HL-60 (cell line): ENCODE measurements at regions not wholly inside any gene's neighbourhood (a gene's known extent, or its start where the extent isn't known, plus 50 kb on each side); places are given as distances from the start of the nearest gene placed in this dataset.

Experiments
- DNase-seq, 2 experiments: peaks; one replicate each; pipeline ENCODE4 v3.0.0-alpha.2; 2010 to 2020; ENCODE audit warnings: low read depth in 1 of 2, low spot score in 1 of 2
- H3K27ac ChIP-seq: fragments of 250-450 bp; sonication (Bioruptor Pico); replicated peaks from 2 replicates; pipeline ENCODE4 v1.5.1; 2020; ENCODE audit warnings: mild to moderate bottlenecking, moderate library complexity
- H3K27me3 ChIP-seq: fragments of 250-450 bp; sonication (Bioruptor Pico); 2 replicates; pipeline ENCODE4 v1.5.1; 2021; ENCODE audit warnings: mild to moderate bottlenecking, moderate library complexity; ENCODE audit not compliant: insufficient read depth, poor library complexity, severe bottlenecking
- H3K4me3 ChIP-seq: replicated peaks from 2 replicates; pipeline ENCODE4 v1.5.1; 2011; ENCODE audit warnings: mild to moderate bottlenecking, control low read depth, low read length; ENCODE audit not compliant: insufficient read depth
- CTCF ChIP-seq: IDR thresholded peaks from one replicate; pipeline ENCODE4 v1.5.1; 2011; ENCODE audit warnings: low read length, control low read depth, inconsistent platforms; ENCODE audit not compliant: insufficient read depth
- GABPA ChIP-seq: IDR thresholded peaks from 2 replicates; pipeline ENCODE4 v1.6.1; 2012; ENCODE audit warnings: low read depth
- POLR2AphosphoS5 ChIP-seq: IDR thresholded peaks from 2 replicates; pipeline ENCODE4 v1.6.1; 2012; ENCODE audit warnings: low read depth
- REST ChIP-seq: IDR thresholded peaks from 2 replicates; pipeline ENCODE4 v1.6.1; 2012; ENCODE audit warnings: low read depth; ENCODE audit not compliant: insufficient replicate concordance
- SPI1 ChIP-seq: IDR thresholded peaks from 2 replicates; pipeline ENCODE4 v1.6.1; 2012; ENCODE audit warnings: low read depth, mild to moderate bottlenecking, borderline replicate concordance

GRCh38 chr11:86869531-86869930 lies 69.2 kb downstream of the PRSS23 start:
- no peak for DNase-seq
- no peaks in the 10 kb centered on the region for H3K27me3 ChIP-seq
- no peak overlapping the region for H3K4me3 ChIP-seq
- H3K27ac ChIP-seq: no peak overlapping the region
- TF ChIP-seq REST: no peak
- TF ChIP-seq GABPA: no peak
- no peak for TF ChIP-seq CTCF
- TF ChIP-seq POLR2AphosphoS5: no peak
- TF ChIP-seq SPI1: no peak

- TF ChIP-seq GABPA (no peak), CTCF (peak; percentile 42)
- Histone ChIP-seq H3K4me3 (no peak overlapping the region), H3K27ac (no peak overlapping the region), H3K27me3 (no peaks in the 10 kb centered on the region)
- DNase-seq: peak; percentile 2 to 16
Observed at GRCh38 chr11:86869966-86870570, 69.7 kb downstream of the PRSS23 start.

- TF ChIP-seq REST: no peak
- TF ChIP-seq POLR2AphosphoS5: no peak
- TF ChIP-seq GABPA: no peak
- TF ChIP-seq CTCF: no peak
- no peak for TF ChIP-seq SPI1
- H3K27ac ChIP-seq: no peak overlapping the region
- H3K4me3 ChIP-seq: no peak overlapping the region
- no peaks in the 10 kb centered on the region for H3K27me3 ChIP-seq
- no peak for DNase-seq
Observed at GRCh38 chr11:86873573-86874083, 73.3 kb downstream of the PRSS23 start.

- TF ChIP-seq POLR2AphosphoS5: no peak
- no peak for DNase-seq
- H3K4me3 ChIP-seq: no peak overlapping the region
- no peak overlapping the region for H3K27ac ChIP-seq
- H3K27me3 ChIP-seq: no peaks in the 10 kb centered on the region
Observed at GRCh38 chr11:86874304-86875056, 74.1 kb downstream of the PRSS23 start.
